Large intestine (tissue), 3 donors: ENCODE measurements at regions not wholly inside any gene's neighbourhood (a gene's known extent, or its start where the extent isn't known, plus 50 kb on each side); places are given as distances from the start of the nearest gene placed in this dataset.

Source experiments
- DNase-seq, 2 donors: peaks; one replicate each; pipeline versions ENCODE4 v3.0.0 to v3.0.0-alpha.2; 2013
- H3K27ac ChIP-seq: one replicate; pipeline ENCODE4 v1.5.1; 2013; ENCODE audit warnings: low read length
- H3K27me3 ChIP-seq: 2 replicates; pipeline ENCODE4 v1.6.1; 2013; ENCODE audit warnings: low read length; ENCODE audit not compliant: control insufficient read depth, insufficient read depth
- H3K36me3 ChIP-seq: 2 replicates; pipeline ENCODE4 v1.6.1; 2013; ENCODE audit warnings: low read length; ENCODE audit not compliant: control insufficient read depth, insufficient read depth
- H3K4me1 ChIP-seq: one replicate; pipeline ENCODE4 v1.6.1; 2013; ENCODE audit warnings: low read length; ENCODE audit not compliant: control insufficient read depth, insufficient read depth
- H3K4me3 ChIP-seq: one replicate; pipeline ENCODE4 v1.5.1; 2013; ENCODE audit warnings: low read length
- H3K9me3 ChIP-seq: one replicate; pipeline ENCODE4 v1.6.1; 2013; ENCODE audit warnings: mild to moderate bottlenecking, low read depth, low read length, moderate library complexity; ENCODE audit not compliant: control insufficient read depth
- WGBS: methylation state at CpG from one replicate; pipeline ENCODE4 v1.1.5; 2013; ENCODE audit warnings: low lambda C conversion rate; ENCODE audit not compliant: insufficient coverage; 5-methylcytosine and 5-hydroxymethylcytosine counted together

DNA sequence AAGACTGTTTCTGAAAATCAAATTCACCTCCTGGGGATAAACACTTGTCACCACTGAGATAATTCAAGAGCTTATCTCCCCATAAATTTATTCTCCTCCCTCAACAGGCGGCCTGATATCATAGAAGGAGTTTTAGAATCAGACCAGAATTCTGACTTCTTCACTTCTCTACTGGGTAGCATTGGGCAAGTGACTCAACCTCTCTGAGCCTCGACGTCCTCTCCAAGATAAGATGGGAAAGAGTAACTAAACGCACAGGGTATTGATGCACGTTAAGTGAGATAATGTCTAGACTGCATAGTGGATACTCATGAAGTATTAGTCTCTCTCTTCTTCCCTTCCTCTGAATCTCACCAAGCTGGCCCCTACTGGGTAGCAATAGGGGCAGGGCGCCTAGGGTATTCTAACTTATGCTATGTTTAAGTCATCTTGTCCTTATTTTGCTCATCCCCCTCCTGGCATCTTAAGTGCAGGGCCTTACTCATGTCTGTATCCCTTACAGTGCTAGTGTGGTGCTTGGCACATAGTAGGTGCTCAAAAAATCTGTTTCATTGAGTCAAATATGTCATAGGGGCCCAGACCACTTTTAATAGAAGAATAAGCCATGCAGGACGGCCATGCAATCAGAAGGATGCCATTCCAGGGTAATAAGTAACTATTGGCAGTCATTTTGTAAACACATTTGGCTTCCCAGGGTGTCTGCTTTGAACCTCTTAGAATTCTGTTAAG, 476.4 kb upstream of the CCL2 start:
- no peak overlapping the region for H3K27ac ChIP-seq
- H3K9me3 ChIP-seq = no peaks in the 10 kb centered on the region
- H3K27me3 ChIP-seq = no peaks in the 10 kb centered on the region
- DNase-seq = no peak
- WGBS = no CpG with 5 or more reads among the region's 7 CpGs
- H3K4me1 ChIP-seq = no peaks in the 10 kb centered on the region
- no peaks in the 10 kb centered on the region for H3K36me3 ChIP-seq
- H3K4me3 ChIP-seq = no peak overlapping the region

DNA sequence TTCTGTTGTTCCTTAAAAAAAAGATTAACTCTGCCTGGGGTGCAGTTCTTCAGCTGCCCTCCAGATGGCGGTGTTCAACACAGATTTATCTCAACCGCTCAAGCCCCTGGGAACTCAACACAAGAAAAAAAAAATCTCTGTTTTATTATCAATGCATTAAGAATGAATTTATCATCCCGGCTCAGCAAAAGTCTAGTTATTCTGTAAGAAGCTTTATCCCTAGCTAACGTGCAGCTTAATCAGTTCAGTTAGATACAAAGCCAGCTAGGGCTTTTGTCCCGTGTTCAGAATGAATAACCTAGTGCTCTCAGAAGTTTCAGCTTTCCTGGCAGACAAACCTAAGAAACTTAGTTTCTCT, 475.9 kb upstream of the CCL2 start:
- Histone ChIP-seq H3K36me3 (no peaks in the 10 kb centered on the region), H3K4me1 (no peaks in the 10 kb centered on the region), H3K27ac (no peak overlapping the region), H3K4me3 (no peak overlapping the region), H3K9me3 (no peaks in the 10 kb centered on the region), H3K27me3 (no peaks in the 10 kb centered on the region)
- DNase-seq = peak; percentile 33 to 35
- WGBS = no CpG with 5 or more reads among the region's 5 CpGs

DNA sequence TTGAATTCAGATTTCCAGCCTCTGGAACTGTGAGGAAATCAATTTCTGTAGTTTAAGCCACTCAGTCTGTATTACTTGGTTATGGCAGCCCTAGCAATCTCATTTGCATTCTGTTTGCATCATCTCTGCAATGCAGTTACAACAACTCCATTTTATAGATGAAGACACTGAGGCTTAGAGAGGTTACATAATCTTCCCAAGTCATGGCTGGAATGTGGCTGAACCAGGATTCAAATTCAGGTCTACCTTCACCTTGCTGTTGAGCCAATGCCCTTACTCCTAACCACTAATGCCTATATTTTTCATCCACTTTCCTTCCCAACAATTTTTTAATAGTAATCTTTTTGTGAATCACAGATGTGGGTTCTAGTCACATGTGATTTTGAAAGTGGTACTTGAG, 469.8 kb upstream of the CCL2 start:
- Histone ChIP-seq H3K4me1 (no peaks in the 10 kb centered on the region), H3K9me3 (no peaks in the 10 kb centered on the region), H3K4me3 (no peak overlapping the region), H3K27me3 (peaks cover 3% of the 10 kb centered on the region), H3K27ac (no peak overlapping the region), H3K36me3 (no peaks in the 10 kb centered on the region)
- DNase-seq = no peak

DNA sequence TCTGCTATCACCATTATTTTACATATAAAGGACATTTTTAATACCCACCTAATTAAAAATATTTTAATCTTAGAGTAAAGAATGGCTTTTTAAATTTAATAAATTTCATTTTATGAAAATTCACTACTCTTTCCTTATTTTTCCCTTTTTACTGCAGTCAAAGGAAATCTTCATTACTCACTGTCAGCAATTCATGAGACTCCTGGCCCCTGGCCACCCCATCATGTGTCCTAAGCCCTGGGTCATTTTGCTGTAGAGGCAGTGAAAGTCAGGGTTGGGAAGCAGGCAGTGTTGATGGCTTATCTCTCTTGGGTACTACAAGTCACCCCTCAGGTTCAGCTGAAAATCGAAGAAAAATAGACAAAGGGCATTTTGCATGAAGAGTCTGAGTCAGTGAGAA, 468.6 kb upstream of the CCL2 start:
- no peak for DNase-seq
- Histone ChIP-seq H3K4me3 (no peak overlapping the region), H3K9me3 (no peaks in the 10 kb centered on the region), H3K27me3 (peaks cover 3% of the 10 kb centered on the region), H3K36me3 (no peaks in the 10 kb centered on the region), H3K4me1 (no peaks in the 10 kb centered on the region), H3K27ac (no peak overlapping the region)
- 40% methylated on average over 1 of the region's 1 CpG for WGBS

DNA sequence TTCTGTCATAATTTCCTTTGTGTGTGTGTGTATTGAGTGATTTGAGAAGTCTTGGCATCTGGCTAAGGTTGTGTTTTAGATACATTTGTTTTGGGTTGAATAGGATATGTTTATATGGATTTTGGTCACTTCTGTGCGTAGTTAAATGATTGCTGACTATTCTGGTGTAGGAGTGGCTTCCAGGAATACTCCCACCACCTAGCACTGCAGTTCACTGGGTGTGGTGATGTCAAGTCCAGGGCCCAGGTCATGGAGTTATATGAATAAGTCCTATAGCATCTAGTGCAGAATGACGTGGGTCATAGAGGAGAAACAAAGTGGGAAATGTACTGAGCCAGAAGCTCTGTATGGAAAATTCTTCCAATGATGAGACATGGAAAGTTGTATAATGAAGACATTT, 465.4 kb upstream of the CCL2 start:
- Histone ChIP-seq H3K27me3 (peaks cover 5% of the 10 kb centered on the region), H3K27ac (no peak overlapping the region), H3K4me3 (no peak overlapping the region), H3K9me3 (no peaks in the 10 kb centered on the region), H3K4me1 (no peaks in the 10 kb centered on the region), H3K36me3 (no peaks in the 10 kb centered on the region)
- WGBS = no CpG with 5 or more reads among the region's 2 CpGs
- DNase-seq = no peak

DNA sequence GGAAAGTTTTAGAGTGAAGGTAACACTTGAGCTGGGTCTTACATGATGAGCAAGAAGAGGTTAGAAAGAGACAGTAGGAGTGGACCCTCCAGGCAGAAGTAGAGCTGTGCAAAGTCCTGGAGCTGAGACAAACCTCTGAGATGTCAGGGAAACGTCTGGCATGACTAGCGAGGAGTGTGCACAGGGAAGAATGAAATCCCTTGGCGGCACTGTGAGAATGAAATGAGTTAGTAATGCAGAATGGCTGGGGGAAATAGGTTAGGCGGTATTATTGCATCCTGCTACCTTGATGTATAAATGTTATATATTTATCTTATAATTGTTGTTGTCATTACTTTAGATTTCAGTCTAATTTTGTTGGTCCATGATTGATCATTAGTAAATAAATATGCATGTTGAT, 457.9 kb upstream of the CCL2 start:
- peaks cover 5% of the 10 kb centered on the region for H3K27me3 ChIP-seq
- H3K4me1 ChIP-seq = no peaks in the 10 kb centered on the region
- no peaks in the 10 kb centered on the region for H3K36me3 ChIP-seq
- no peak overlapping the region for H3K4me3 ChIP-seq
- DNase-seq = no peak
- no peaks in the 10 kb centered on the region for H3K9me3 ChIP-seq
- no peak overlapping the region for H3K27ac ChIP-seq
- 62% methylated on average over 2 of the region's 4 CpGs for WGBS

DNA sequence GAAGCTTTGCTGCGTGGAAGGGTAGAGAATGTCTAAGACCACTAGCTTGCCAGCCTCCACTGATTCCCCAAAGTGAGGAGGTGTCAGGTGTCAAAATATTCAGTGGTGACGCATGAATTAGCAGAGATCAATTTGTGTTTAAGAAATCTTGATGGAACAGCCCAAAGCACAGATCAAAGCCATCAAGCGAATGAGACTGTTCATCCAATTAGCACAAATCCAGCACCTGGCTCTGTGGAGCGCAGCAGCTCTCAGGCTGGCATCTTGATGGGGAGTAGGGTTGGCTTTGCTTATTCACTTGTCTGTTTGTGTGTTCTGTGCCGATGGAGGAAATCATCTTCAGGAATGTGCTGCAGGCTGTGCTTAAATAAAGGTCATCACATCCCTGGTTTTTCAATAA, 456.8 kb upstream of the CCL2 start:
- H3K27me3 ChIP-seq = peaks cover 7% of the 10 kb centered on the region
- no peaks in the 10 kb centered on the region for H3K9me3 ChIP-seq
- no peak for DNase-seq
- H3K4me3 ChIP-seq = no peak overlapping the region
- no CpG with 5 or more reads among the region's 5 CpGs for WGBS
- H3K27ac ChIP-seq = no peak overlapping the region
- no peaks in the 10 kb centered on the region for H3K36me3 ChIP-seq
- no peaks in the 10 kb centered on the region for H3K4me1 ChIP-seq

DNA sequence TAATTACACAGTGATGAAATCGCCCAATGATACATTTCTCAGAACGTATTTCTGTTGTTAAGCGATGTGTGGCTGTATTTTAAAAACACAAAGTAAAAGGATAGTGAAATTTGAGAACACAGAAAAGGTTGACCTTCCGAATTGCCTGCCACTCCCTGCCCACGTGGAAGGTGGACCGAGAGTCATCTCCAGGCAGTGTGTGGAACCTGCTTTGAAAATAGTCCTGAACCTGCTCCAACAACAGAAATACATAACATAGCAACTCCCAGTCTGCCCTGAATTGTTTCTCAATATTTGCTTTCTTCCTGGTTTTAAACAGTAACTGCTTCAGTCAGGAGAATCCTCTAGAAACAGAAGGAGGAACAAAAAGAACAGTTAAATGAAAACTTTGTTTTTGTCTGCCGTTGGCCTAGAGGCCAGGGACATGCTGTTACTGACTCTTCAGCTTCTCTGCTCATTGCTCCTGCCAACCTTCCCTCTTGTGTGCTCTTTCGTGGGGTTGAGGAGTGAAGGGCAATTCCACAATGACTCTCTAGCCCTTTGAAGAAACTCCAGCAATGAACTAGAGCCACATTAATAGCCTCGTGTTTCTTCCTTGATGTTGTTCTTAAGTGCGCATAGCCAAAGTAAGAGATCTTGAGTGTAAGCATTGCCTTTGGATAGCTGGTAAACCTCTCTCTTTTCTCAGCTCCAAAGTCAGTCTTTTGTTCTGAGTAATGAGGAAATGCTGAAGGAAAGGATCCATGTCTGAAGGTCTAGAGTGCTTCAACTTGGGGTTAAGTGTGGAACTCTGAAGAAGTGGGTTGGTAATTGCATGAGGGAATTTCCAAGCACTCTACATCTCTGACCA, 452.5 kb upstream of the CCL2 start:
- Histone ChIP-seq H3K36me3 (no peaks in the 10 kb centered on the region), H3K4me3 (no peak overlapping the region), H3K27ac (no peak overlapping the region), H3K9me3 (no peaks in the 10 kb centered on the region), H3K4me1 (no peaks in the 10 kb centered on the region), H3K27me3 (peaks cover 5% of the 10 kb centered on the region)
- no peak for DNase-seq
- WGBS = 57% methylated on average over 1 of the region's 10 CpGs

DNA sequence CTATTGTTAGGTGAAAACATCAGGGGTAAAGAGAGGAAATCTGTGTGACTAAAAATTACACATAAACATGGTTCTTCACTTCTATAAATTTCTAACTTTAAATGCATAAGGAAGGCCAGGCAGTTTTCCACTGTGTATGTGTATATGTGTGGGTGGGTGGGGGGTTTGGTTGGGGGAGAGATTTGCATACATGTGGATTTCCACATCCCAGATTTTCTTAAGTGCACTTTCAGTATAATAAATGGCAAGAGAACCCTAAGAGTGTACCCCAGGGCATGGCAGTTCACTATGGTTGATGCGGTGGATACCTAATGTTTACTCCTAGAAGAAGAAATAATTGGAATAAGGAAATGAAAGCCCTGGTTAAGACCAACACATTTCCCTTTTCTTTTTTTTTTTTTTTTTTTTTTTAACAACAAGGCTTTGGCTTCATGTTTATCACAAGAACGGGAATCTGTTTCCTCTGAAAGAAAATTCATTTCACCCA, 451.8 kb upstream of the CCL2 start:
- no peaks in the 10 kb centered on the region for H3K36me3 ChIP-seq
- H3K27me3 ChIP-seq = peaks cover 5% of the 10 kb centered on the region
- DNase-seq = no peak
- H3K9me3 ChIP-seq = no peaks in the 10 kb centered on the region
- H3K27ac ChIP-seq = no peak overlapping the region
- H3K4me3 ChIP-seq = no peak overlapping the region
- WGBS = 71% methylated on average over 2 of the region's 2 CpGs
- H3K4me1 ChIP-seq = no peaks in the 10 kb centered on the region

DNA sequence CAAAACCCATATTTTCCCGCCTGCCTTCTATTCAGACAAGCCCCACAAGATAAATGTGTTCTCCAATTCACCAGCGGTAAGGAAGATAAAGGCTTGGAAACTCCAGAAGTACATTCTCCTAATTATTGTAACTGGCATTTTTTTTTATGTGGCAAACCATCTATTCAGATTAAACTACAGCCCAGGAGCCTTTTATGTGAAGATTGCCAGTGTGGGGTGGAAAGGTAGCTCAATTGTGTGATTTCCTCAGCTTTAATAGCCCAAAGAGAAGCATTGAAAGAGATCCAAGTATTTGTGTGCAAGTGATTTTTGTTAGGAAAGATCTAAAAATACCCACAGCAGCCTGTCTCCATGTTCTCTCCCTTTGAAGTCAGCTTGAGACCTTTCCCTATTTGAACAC, 451.4 kb upstream of the CCL2 start:
- peaks cover 5% of the 10 kb centered on the region for H3K27me3 ChIP-seq

More for the DNA sequence above, 451.4 kb upstream of the CCL2 start:
- H3K9me3 ChIP-seq = no peaks in the 10 kb centered on the region
- no peaks in the 10 kb centered on the region for H3K36me3 ChIP-seq
- no peak for DNase-seq
- no peak overlapping the region for H3K4me3 ChIP-seq
- 100% methylated on average over 1 of the region's 2 CpGs for WGBS
- no peaks in the 10 kb centered on the region for H3K4me1 ChIP-seq
- H3K27ac ChIP-seq = no peak overlapping the region
